Sigmoid colon (tissue), 6 donors: ENCODE measurements at regions not wholly inside any gene's neighbourhood (a gene's known extent, or its start where the extent isn't known, plus 50 kb on each side); places are given as distances from the start of the nearest gene placed in this dataset.
A peak's percentile ranks its signal among the peaks of the same experiment; 100 is the strongest.

Experiments used
- DNase-seq: peaks from one replicate; pipeline ENCODE4 v3.0.0-alpha.2; 2019
- H3K27ac ChIP-seq, 4 donors: fragments of 200-600 bp; sonication (generic); one replicate each; pipeline ENCODE4 v1.5.1; 2016 to 2019; ENCODE audit warnings: mild to moderate bottlenecking in 1 of 4
- H3K27me3 ChIP-seq, 3 donors: fragments of 200-600 bp; sonication (generic); one replicate each; pipeline ENCODE4 v1.5.1; 2019; ENCODE audit warnings: mild to moderate bottlenecking in 1 of 3
- H3K36me3 ChIP-seq, 4 donors: fragments of 200-600 bp; sonication (generic); one replicate each; pipeline ENCODE4 v1.5.1; 2016 to 2019
- H3K4me1 ChIP-seq, 4 donors: fragments of 200-600 bp; sonication (generic); one replicate each; pipeline ENCODE4 v1.5.1; 2017 to 2019
- H3K4me3 ChIP-seq, 4 donors: fragments of 200-600 bp; sonication (generic); one replicate each; pipeline ENCODE4 v1.5.1; 2017 to 2019; ENCODE audit warnings: mild to moderate bottlenecking in 2 of 4, moderate library complexity in 1 of 4
- H3K9me3 ChIP-seq, 4 donors: fragments of 200-600 bp in 3 of 4; sonication (generic) in 3 of 4; one replicate each; pipeline versions ENCODE4 v1.5.1 to v1.6.1; 2013 to 2019
- EP300 ChIP-seq, 4 donors: sonication (generic); formaldehyde crosslinking; IDR thresholded peaks; one replicate each; pipeline ENCODE4 v1.6.1; 2017; ENCODE audit warnings: antibody characterized with exemption in 4 of 4
- POLR2A ChIP-seq, 2 donors: fragments of 450-650 bp; IDR thresholded peaks; one replicate each; pipeline ENCODE4 v1.6.1; 2016; ENCODE audit warnings: antibody characterized with exemption in 2 of 2, mild to moderate bottlenecking in 2 of 2, moderate library complexity in 2 of 2
- POLR2AphosphoS5 ChIP-seq, 4 donors: sonication (generic); formaldehyde crosslinking; IDR thresholded peaks; one replicate each; pipeline ENCODE4 v1.6.1; 2017; ENCODE audit warnings: antibody characterized with exemption in 4 of 4
- WGBS, 2 donors: extraction: QIAGEN DNeasy Blood & Tissue Kit; methylation state at CpG; one replicate each; pipeline ENCODE4 v1.1.7; 2013; 5-methylcytosine and 5-hydroxymethylcytosine counted together
- intact Hi-C: fragments of 100-400 bp; cut with DNase I; formaldehyde crosslinking; loops from one replicate; pipeline ENCODE4 v1.15.1; 2023
- TF ChIP-seq, protein P1 (sequence below), 4 experiments: fragments of 450-650 bp in 3 of 4; fragments of 200-600 bp in 1 of 4; IDR thresholded peaks; one replicate each; pipeline ENCODE4 v1.5.1; 2016 to 2019; ENCODE audit warnings: antibody characterized with exemption in 4 of 4, mild to moderate bottlenecking in 3 of 4, moderate library complexity in 2 of 4
- donor health status: healthy with polysubstance abuse.
- donor health status: healthy.

DNA sequence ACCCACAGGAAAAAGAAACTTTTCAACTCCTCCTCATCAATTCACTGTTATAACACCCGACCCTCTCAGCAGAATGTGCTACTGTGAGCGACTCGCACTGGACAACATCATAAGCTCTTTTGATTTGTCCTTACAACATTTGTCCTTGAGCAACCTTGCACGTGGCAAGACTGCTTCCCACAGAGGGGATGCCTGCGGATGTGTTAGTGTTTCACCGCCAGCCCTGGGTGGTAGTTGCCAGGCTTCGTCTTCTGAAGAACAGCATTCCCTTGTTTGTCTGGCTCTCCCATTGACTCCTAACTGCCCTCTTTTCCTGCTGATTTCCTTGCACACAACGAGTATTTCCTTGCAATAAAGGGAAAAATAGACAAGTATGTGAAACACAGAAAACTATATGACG is 111.4 kb upstream of the SLC7A1 start:
- DNase-seq = no peak
- intact Hi-C loops = no loop called here
- Histone ChIP-seq H3K4me1 (peaks cover 0 to 3% (median 0%) of the 10 kb centered on the region in 4 donors), H3K27ac (no peak overlapping the region), H3K9me3 (no peaks in the 10 kb centered on the region), H3K36me3 (no peaks in the 10 kb centered on the region), H3K4me3 (no peak overlapping the region), H3K27me3 (peaks cover 0 to 8% (median 0%) of the 10 kb centered on the region in 3 donors)
- 86 to 88% methylated on average over 9 of the region's 9 CpGs for WGBS, 2 donors
- TF ChIP-seq POLR2A (IDR thresholded peaks at IDR 0.05) = no peak
- peak in 3 of 4 donors; percentile 33 to 76 (median 71) for TF ChIP-seq POLR2AphosphoS5 (IDR thresholded peaks at IDR 0.05)

DNA sequence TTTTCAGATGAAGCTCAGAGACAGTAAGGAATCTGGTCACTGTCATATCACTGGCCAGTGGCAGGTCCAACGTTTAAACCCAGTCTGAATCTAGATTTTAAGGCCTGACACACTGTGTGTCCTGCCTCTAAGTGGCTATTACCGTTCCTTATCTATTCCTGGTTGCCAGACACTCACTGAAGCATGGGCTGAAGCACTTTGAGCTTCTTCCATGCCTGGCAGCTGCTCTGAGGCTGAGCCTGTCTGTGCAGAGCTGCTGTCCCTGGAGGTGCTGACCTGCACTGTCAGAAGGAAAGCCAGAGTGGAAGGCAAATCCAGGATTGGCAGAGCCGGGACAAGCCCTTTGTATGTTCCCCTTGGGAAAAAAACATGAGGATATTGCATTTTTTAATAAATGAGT is 109.2 kb upstream of the SLC7A1 start:
- Histone ChIP-seq H3K9me3 (no peaks in the 10 kb centered on the region), H3K36me3 (no peaks in the 10 kb centered on the region), H3K4me3 (no peak overlapping the region), H3K27ac (no peak overlapping the region), H3K4me1 (peaks cover 0 to 3% (median 0%) of the 10 kb centered on the region in 4 donors), H3K27me3 (peaks cover 0 to 8% (median 0%) of the 10 kb centered on the region in 3 donors)
- no peak for DNase-seq
- intact Hi-C loops = no loop called here
- WGBS, 2 donors = 54 to 60% methylated on average over 3 of the region's 3 CpGs
- no peak for TF ChIP-seq EP300 (IDR thresholded peaks at IDR 0.05)
- no peak for TF ChIP-seq POLR2A (IDR thresholded peaks at IDR 0.05)
- TF ChIP-seq, protein P1, sequence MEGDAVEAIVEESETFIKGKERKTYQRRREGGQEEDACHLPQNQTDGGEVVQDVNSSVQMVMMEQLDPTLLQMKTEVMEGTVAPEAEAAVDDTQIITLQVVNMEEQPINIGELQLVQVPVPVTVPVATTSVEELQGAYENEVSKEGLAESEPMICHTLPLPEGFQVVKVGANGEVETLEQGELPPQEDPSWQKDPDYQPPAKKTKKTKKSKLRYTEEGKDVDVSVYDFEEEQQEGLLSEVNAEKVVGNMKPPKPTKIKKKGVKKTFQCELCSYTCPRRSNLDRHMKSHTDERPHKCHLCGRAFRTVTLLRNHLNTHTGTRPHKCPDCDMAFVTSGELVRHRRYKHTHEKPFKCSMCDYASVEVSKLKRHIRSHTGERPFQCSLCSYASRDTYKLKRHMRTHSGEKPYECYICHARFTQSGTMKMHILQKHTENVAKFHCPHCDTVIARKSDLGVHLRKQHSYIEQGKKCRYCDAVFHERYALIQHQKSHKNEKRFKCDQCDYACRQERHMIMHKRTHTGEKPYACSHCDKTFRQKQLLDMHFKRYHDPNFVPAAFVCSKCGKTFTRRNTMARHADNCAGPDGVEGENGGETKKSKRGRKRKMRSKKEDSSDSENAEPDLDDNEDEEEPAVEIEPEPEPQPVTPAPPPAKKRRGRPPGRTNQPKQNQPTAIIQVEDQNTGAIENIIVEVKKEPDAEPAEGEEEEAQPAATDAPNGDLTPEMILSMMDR (IDR thresholded peaks at IDR 0.05) = no peak
- TF ChIP-seq POLR2AphosphoS5 (IDR thresholded peaks at IDR 0.05) = no peak

DNA sequence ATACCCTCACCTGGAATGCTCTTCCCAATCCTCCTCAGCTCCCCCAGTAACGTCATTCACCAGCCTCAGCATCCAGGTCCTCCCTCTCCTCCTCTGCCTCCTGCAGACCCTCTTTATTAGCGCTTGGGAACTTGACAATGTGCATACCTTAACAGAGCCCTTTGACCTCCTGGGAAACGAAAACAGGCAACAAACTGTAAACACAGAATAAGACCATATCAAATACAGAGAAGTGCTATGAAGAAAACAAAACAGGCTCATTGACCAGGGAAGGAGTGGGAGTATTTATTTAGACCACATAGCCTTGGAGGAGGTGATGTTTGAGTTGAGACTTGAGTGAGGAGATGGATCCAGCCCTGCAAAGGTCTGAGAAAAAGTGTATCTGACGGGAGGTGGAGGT is 107.9 kb upstream of the SLC7A1 start:
- WGBS, 2 donors = 75 to 77% methylated on average over 4 of the region's 4 CpGs
- TF ChIP-seq EP300 (IDR thresholded peaks at IDR 0.05) (no peak), POLR2AphosphoS5 (IDR thresholded peaks at IDR 0.05) (no peak), POLR2A (IDR thresholded peaks at IDR 0.05) (no peak)
- TF ChIP-seq, protein P1 (IDR thresholded peaks at IDR 0.05) = no peak
- intact Hi-C loops = no loop called here
- no peak for DNase-seq
- Histone ChIP-seq H3K4me3 (no peak overlapping the region), H3K27ac (no peak overlapping the region), H3K27me3 (peaks cover 0 to 8% (median 0%) of the 10 kb centered on the region in 3 donors), H3K4me1 (peaks cover 0 to 3% (median 0%) of the 10 kb centered on the region in 4 donors), H3K9me3 (no peaks in the 10 kb centered on the region), H3K36me3 (no peaks in the 10 kb centered on the region)

DNA sequence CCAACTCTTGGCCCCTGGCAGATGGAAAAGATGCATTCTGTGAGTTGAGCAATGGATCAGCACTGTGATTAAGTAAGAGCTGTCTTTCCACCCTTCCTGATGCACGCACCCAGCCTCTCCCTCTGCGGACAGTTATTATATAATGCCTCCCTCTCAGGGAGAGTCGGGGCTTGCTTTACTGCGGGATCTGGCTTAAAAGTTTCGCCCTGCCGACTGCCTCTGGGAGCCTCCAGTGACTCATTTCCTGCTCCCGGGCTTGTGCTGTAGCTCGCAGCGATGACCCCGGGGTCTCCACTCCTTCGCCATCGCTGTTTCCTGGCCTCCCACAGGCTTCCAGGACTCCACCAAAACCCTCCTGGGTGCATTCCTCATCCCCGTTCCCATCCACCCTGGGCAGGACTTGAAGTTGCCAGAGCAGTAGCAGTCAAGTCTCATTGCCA is 107.4 kb upstream of the SLC7A1 start:
- H3K9me3 ChIP-seq = no peaks in the 10 kb centered on the region
- H3K36me3 ChIP-seq = no peaks in the 10 kb centered on the region
- H3K27ac ChIP-seq = no peak overlapping the region
- peaks cover 0 to 8% (median 0%) of the 10 kb centered on the region in 3 donors for H3K27me3 ChIP-seq
- H3K4me1 ChIP-seq = peaks cover 0 to 3% (median 0%) of the 10 kb centered on the region in 4 donors
- TF ChIP-seq EP300 (IDR thresholded peaks at IDR 0.05) = no peak
- TF ChIP-seq POLR2A (IDR thresholded peaks at IDR 0.05) = no peak
- peak in 1 of 4 donors; percentile 11 for TF ChIP-seq POLR2AphosphoS5 (IDR thresholded peaks at IDR 0.05)
- 47 to 82% methylated on average over 13 of the region's 13 CpGs for WGBS, 2 donors
- DNase-seq = peak; percentile 72
- intact Hi-C loops = no loop called here
- no peak overlapping the region for H3K4me3 ChIP-seq

DNA sequence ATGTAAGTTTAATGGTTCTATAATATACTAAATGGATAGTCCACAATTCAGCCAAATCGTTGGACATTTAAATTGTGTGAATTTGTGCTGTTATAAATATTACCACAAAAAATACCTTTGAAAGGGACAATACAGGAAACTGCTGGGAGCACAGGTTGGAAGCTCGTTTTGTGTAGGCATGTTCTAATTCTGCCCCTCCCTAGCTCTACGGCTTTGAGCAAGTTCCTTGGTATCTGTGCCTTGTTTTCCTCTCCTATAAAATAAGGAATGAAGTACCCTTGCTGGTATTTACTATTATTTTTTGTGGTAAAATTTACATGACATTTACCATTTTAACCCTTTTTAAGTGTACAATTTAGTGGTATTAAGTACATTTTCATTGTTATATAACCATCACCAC is 102.6 kb upstream of the SLC7A1 start:
- H3K4me1 ChIP-seq = no peaks in the 10 kb centered on the region
- H3K36me3 ChIP-seq = no peaks in the 10 kb centered on the region
- H3K27me3 ChIP-seq = peaks cover 0 to 8% (median 0%) of the 10 kb centered on the region in 3 donors
- H3K27ac ChIP-seq = no peak overlapping the region
- intact Hi-C loops = no loop called here
- no peaks in the 10 kb centered on the region for H3K9me3 ChIP-seq
- TF ChIP-seq, protein P1 (IDR thresholded peaks at IDR 0.05) = no peak
- TF ChIP-seq EP300 (IDR thresholded peaks at IDR 0.05) (no peak), POLR2AphosphoS5 (IDR thresholded peaks at IDR 0.05) (no peak), POLR2A (IDR thresholded peaks at IDR 0.05) (no peak)
- WGBS, 2 donors = 80 to 84% methylated on average over 3 of the region's 3 CpGs
- DNase-seq = no peak
- H3K4me3 ChIP-seq = no peak overlapping the region

DNA sequence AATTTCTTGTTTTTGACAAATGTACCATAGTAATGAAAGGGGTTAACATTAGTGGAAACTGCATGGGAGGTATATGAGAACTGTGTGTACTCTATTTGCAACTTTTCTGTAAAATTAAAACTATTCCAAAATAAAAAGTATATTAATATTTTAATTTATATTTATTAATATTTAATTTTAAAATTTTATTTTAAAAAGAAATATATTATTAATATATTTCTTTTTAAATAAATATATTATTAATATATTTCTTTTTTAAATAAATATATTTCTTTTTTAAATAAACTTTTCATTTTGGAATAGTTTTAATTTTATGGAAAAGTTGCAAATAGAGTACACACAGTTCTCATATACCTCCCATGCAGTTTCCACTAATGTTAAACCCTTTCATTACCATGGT is 101.1 kb upstream of the SLC7A1 start:
- no peak overlapping the region for H3K4me3 ChIP-seq
- H3K4me1 ChIP-seq = no peaks in the 10 kb centered on the region
- intact Hi-C loops = no loop called here
- TF ChIP-seq, protein P1 (IDR thresholded peaks at IDR 0.05) = no peak
- TF ChIP-seq EP300 (IDR thresholded peaks at IDR 0.05) = no peak
- TF ChIP-seq POLR2A (IDR thresholded peaks at IDR 0.05) = no peak
- TF ChIP-seq POLR2AphosphoS5 (IDR thresholded peaks at IDR 0.05) = no peak
- H3K27me3 ChIP-seq = no peaks in the 10 kb centered on the region
- no peaks in the 10 kb centered on the region for H3K9me3 ChIP-seq
- H3K36me3 ChIP-seq = no peaks in the 10 kb centered on the region
- no peak for DNase-seq
- H3K27ac ChIP-seq = no peak overlapping the region
